ENCODE measurements at regions not wholly inside any gene's neighbourhood (a gene's known extent, or its start where the extent isn't known, plus 50 kb on each side); places are given as distances from the start of the nearest gene placed in this dataset.

DNA sequence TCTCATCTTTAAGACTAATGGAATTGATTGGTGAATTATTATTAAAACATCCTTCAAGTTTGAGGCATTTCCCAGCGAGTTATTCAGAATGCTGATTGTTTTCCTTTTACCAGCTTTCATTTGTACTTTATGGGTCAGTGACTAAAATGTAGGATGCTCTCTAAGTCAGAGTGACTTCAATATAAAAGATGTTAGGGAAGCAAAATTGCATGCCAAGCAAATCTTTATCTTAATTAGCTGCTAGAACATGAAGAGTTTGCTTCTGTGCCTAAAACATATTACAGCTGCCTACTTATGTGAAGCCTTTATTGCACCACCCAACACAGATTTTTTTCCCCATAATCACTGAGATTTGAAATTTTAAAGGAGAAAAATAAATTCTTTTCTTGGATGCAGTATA is 79.8 kb upstream of the CYYR1 start:
- Histone ChIP-seq H3K4me1 (no peaks in the 10 kb centered on the region), H3K27ac (replicated peaks in 1 of 4) (no peak overlapping the region), H3K27me3 (no peaks in the 10 kb centered on the region), H3K9me3 (no peaks in the 10 kb centered on the region), H3K4me3 (no peak overlapping the region), H3K36me3 (no peaks in the 10 kb centered on the region)
- no peak for DNase-seq (ENCODE audit: extremely low spot score)
- TF ChIP-seq CTCF (IDR thresholded peaks at IDR 0.05), result no peak
- no peak for TF ChIP-seq POLR2A (IDR thresholded peaks at IDR 0.05; ENCODE audit: low read depth)
- no peak for TF ChIP-seq EP300 (IDR thresholded peaks at IDR 0.05)
- TF ChIP-seq POLR2AphosphoS5 (IDR thresholded peaks at IDR 0.05), result no peak
- intact Hi-C loops (cut with DNase I), result no loop called here
- 47% methylated on average over 1 of the region's 1 CpG for WGBS

- no peaks in the 10 kb centered on the region for H3K27me3 ChIP-seq
- intact Hi-C loops (cut with DNase I), result no loop called here
- no peak overlapping the region for H3K27ac ChIP-seq (replicated peaks in 1 of 4)
- DNase-seq (ENCODE audit: extremely low spot score), result no peak
- H3K36me3 ChIP-seq, result no peaks in the 10 kb centered on the region
- TF ChIP-seq POLR2AphosphoS5 (IDR thresholded peaks at IDR 0.05), result no peak
- no peak overlapping the region for H3K4me3 ChIP-seq
- H3K9me3 ChIP-seq, result no peaks in the 10 kb centered on the region
- 53% methylated on average over 1 of the region's 1 CpG for WGBS
- no peaks in the 10 kb centered on the region for H3K4me1 ChIP-seq
These were observed 68.0 kb upstream of the CYYR1 start for GRCh38 chr21:26641062-26641461.

- Histone ChIP-seq H3K36me3 (no peaks in the 10 kb centered on the region), H3K4me3 (no peak overlapping the region), H3K9me3 (peaks cover 0 to 12% (median 5%) of the 10 kb centered on the region in 4 donors), H3K27ac (replicated peaks in 1 of 4) (no peak overlapping the region), H3K4me1 (no peaks in the 10 kb centered on the region), H3K27me3 (no peaks in the 10 kb centered on the region)
- no peak for TF ChIP-seq POLR2AphosphoS5 (IDR thresholded peaks at IDR 0.05)
- no peak for TF ChIP-seq CTCF (IDR thresholded peaks at IDR 0.05)
- no peak for TF ChIP-seq POLR2A (IDR thresholded peaks at IDR 0.05; ENCODE audit: low read depth)
- TF ChIP-seq EP300 (IDR thresholded peaks at IDR 0.05), result no peak
- intact Hi-C loops (cut with DNase I), result no loop called here
- DNase-seq (ENCODE audit: extremely low spot score), result no peak
- 65% methylated on average over 4 of the region's 4 CpGs for WGBS
These were observed 64.2 kb upstream of the CYYR1 start for GRCh38 chr21:26637201-26637745.

GRCh38 chr21:26635681-26636080 is 62.6 kb upstream of the CYYR1 start:
- intact Hi-C loops (cut with DNase I), result no loop called here
- Histone ChIP-seq H3K27ac (replicated peaks in 1 of 4) (no peak overlapping the region), H3K4me1 (no peaks in the 10 kb centered on the region), H3K27me3 (no peaks in the 10 kb centered on the region), H3K4me3 (no peak overlapping the region), H3K36me3 (no peaks in the 10 kb centered on the region), H3K9me3 (peaks cover 0 to 22% (median 8%) of the 10 kb centered on the region in 4 donors)
- 75% methylated on average over 3 of the region's 3 CpGs for WGBS
- TF ChIP-seq CTCF (IDR thresholded peaks at IDR 0.05) (no peak), EP300 (IDR thresholded peaks at IDR 0.05) (no peak), POLR2A (IDR thresholded peaks at IDR 0.05; ENCODE audit: low read depth) (no peak), POLR2AphosphoS5 (IDR thresholded peaks at IDR 0.05) (no peak)
- no peak for DNase-seq (ENCODE audit: extremely low spot score)

- WGBS, result 48% methylated on average over 2 of the region's 2 CpGs
These were observed 59.6 kb upstream of the CYYR1 start for GRCh38 chr21:26632691-26633090.

More at GRCh38 chr21:26632691-26633090, 59.6 kb upstream of the CYYR1 start:
- H3K4me1 ChIP-seq, result no peaks in the 10 kb centered on the region
- no peak for TF ChIP-seq POLR2AphosphoS5 (IDR thresholded peaks at IDR 0.05)
- no peak for TF ChIP-seq CTCF (IDR thresholded peaks at IDR 0.05)
- no peak for TF ChIP-seq EP300 (IDR thresholded peaks at IDR 0.05)
- TF ChIP-seq POLR2A (IDR thresholded peaks at IDR 0.05; ENCODE audit: low read depth), result no peak
- no peaks in the 10 kb centered on the region for H3K36me3 ChIP-seq
- H3K9me3 ChIP-seq, result peaks cover 0 to 22% (median 8%) of the 10 kb centered on the region in 4 donors
- intact Hi-C loops (cut with DNase I), result no loop called here
- H3K4me3 ChIP-seq, result no peak overlapping the region
- no peak overlapping the region for H3K27ac ChIP-seq (replicated peaks in 1 of 4)
- DNase-seq (ENCODE audit: extremely low spot score), result no peak
- no peaks in the 10 kb centered on the region for H3K27me3 ChIP-seq
